Adrenal gland (tissue), 9 donors: ENCODE measurements at regions not wholly inside any gene's neighbourhood (a gene's known extent, or its start where the extent isn't known, plus 50 kb on each side); places are given as distances from the start of the nearest gene placed in this dataset.

Source experiments
- DNase-seq, 7 donors: peaks; one replicate each; pipeline ENCODE4 v3.0.0-alpha.2; 2019 to 2020
- H3K27ac ChIP-seq, 5 donors: fragments of 200-600 bp; sonication (generic) in 4 of 5; 1 replicate in 3 of 5; 2 replicates in 2 of 5; pipeline versions ENCODE4 v1.5.1 to v1.8.0; 2016 to 2020; ENCODE audit warnings: mild to moderate bottlenecking in 1 of 5
- H3K27me3 ChIP-seq: fragments of 200-600 bp; 2 replicates; pipeline ENCODE4 v1.8.0; 2021
- H3K36me3 ChIP-seq, 2 donors: fragments of 200-600 bp; replicated peaks in 1 of 2; 1 replicate in 1 of 2; 2 replicates in 1 of 2; pipeline versions ENCODE4 v1.5.1 to v1.8.0; 2018 to 2022
- H3K4me1 ChIP-seq, 2 donors: fragments of 200-600 bp; replicated peaks in 1 of 2; 1 replicate in 1 of 2; 2 replicates in 1 of 2; pipeline versions ENCODE4 v1.5.1 to v1.8.0; 2018 to 2021
- H3K4me3 ChIP-seq, 4 donors: fragments of 200-600 bp; sonication (generic) in 3 of 4; one replicate each; pipeline ENCODE4 v1.5.1; 2016 to 2018
- H3K9me3 ChIP-seq, 3 donors: fragments of 200-600 bp; sonication (generic) in 1 of 3; replicated peaks in 1 of 3; 1 replicate in 2 of 3; 2 replicates in 1 of 3; pipeline versions ENCODE4 v1.5.1 to v1.8.0; 2016 to 2021
- POLR2A ChIP-seq, 2 donors: fragments of 450-650 bp; IDR thresholded peaks; one replicate each; pipeline ENCODE4 v1.6.1; 2017; ENCODE audit warnings: antibody characterized with exemption in 2 of 2, mild to moderate bottlenecking in 2 of 2, moderate library complexity in 1 of 2
- WGBS, 4 donors: extraction: QIAGEN DNeasy Blood & Tissue Kit in 2 of 4; methylation state at CpG; one replicate each; pipeline versions ENCODE4 v1.1.5 to v1.1.7; 2013 to 2017; 5-methylcytosine and 5-hydroxymethylcytosine counted together
- intact Hi-C, 2 donors: fragments of 100-400 bp; cut with DNase I; formaldehyde crosslinking; loops; one replicate each; pipeline versions ENCODE4 v1.14.1 to v1.15.0; 2022 to 2023
- TF ChIP-seq, protein P1 (sequence below), 6 experiments: fragments of 450-650 bp in 4 of 6; fragments of 200-600 bp in 2 of 6; sonication (generic) in 1 of 6; IDR thresholded peaks; 1 replicate in 5 of 6; 2 replicates in 1 of 6; pipeline versions ENCODE4 v1.5.1 to v1.8.0; 2016 to 2021; ENCODE audit warnings: antibody characterized with exemption in 6 of 6, mild to moderate bottlenecking in 2 of 6, moderate library complexity in 1 of 6
- donor health status: healthy with polysubstance abuse.
- donor health status: Bipolar disorder and iron deficiency.
- donor health status: DM: yes; HTN: yes; CAD: no.
- donor health status: DM: no; HTN: no; CAD: no.
- donor health status: DM: no; HTN: no; CAD: no.

DNA sequence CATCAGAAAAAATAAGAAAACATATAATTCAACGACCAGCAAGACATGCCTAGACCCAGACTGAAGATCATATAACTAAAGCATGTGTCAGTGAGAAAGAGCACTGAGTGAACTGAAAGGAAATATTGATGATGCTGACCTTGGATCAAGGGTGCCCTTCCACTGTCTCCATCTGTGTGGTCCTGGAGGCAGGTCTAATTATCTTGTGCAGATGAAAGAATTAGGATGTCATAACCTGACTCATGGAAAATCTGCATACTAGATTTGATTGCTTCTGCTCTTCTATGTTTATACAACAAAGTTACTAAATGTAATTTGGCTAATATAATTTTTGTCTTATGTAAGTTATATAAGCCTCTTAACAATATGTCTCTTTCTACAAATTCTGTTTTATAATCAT is 264.6 kb upstream of the TGFBR2 start:
- no peaks in the 10 kb centered on the region for H3K36me3 ChIP-seq
- intact Hi-C loops = no loop called here
- H3K4me3 ChIP-seq = no peak overlapping the region
- H3K9me3 ChIP-seq = no peaks in the 10 kb centered on the region
- peaks cover 0 to 15% of the 10 kb centered on the region in 2 donors for H3K4me1 ChIP-seq
- 63 to 74% (median 66%) methylated on average over 1 of the region's 1 CpG for WGBS, 4 donors
- TF ChIP-seq POLR2A (IDR thresholded peaks at IDR 0.05) = no peak
- H3K27me3 ChIP-seq = no peaks in the 10 kb centered on the region
- no peak overlapping the region for H3K27ac ChIP-seq
- DNase-seq = no peak

GRCh38 chr3:30342318-30343060 is 263.9 kb upstream of the TGFBR2 start:
- peak; percentile 41 to 73 (median 66) for DNase-seq
- Histone ChIP-seq H3K9me3 (no peaks in the 10 kb centered on the region), H3K27me3 (no peaks in the 10 kb centered on the region), H3K36me3 (no peaks in the 10 kb centered on the region), H3K4me3 (no peak overlapping the region), H3K27ac (peak overlapping the region in 1 of 5 donors; percentile 6), H3K4me1 (peaks cover 0 to 15% of the 10 kb centered on the region in 2 donors)
- intact Hi-C loops = no loop called here
- 41 to 47% (median 46%) methylated on average over 6 of the region's 6 CpGs for WGBS, 4 donors
- TF ChIP-seq POLR2A (IDR thresholded peaks at IDR 0.05) = no peak
- TF ChIP-seq, protein P1, sequence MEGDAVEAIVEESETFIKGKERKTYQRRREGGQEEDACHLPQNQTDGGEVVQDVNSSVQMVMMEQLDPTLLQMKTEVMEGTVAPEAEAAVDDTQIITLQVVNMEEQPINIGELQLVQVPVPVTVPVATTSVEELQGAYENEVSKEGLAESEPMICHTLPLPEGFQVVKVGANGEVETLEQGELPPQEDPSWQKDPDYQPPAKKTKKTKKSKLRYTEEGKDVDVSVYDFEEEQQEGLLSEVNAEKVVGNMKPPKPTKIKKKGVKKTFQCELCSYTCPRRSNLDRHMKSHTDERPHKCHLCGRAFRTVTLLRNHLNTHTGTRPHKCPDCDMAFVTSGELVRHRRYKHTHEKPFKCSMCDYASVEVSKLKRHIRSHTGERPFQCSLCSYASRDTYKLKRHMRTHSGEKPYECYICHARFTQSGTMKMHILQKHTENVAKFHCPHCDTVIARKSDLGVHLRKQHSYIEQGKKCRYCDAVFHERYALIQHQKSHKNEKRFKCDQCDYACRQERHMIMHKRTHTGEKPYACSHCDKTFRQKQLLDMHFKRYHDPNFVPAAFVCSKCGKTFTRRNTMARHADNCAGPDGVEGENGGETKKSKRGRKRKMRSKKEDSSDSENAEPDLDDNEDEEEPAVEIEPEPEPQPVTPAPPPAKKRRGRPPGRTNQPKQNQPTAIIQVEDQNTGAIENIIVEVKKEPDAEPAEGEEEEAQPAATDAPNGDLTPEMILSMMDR (IDR thresholded peaks at IDR 0.05) = no peak

- 71 to 82% (median 74%) methylated on average over 4 of the region's 4 CpGs for WGBS, 4 donors
- intact Hi-C loops = no loop called here
- peak overlapping the region in 1 of 5 donors; percentile 6 for H3K27ac ChIP-seq
These were observed 263.2 kb upstream of the TGFBR2 start for GRCh38 chr3:30343067-30343831.

DNA sequence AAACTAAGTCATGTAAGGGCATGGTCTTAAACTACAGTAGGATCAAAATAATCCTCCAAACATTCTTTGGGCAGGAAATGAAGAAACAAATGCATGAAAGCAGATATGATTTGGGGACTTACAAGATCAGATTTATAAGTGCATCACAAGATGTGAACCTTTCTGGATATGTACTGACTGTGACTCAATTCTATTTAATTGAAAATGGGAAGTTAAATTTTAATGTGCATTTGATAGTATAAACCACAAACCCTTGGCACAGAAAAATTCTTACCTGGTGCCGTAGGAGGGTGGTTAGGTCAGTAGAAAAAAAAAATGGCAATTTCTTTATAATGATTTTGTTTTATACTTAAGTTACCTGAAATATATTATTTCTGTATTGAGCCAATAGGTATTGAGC is 262.5 kb upstream of the TGFBR2 start:
- TF ChIP-seq POLR2A (IDR thresholded peaks at IDR 0.05) = no peak
- TF ChIP-seq, protein P1 (IDR thresholded peaks at IDR 0.05) = no peak
- Histone ChIP-seq H3K4me3 (no peak overlapping the region), H3K36me3 (no peaks in the 10 kb centered on the region), H3K4me1 (peaks cover 0 to 15% of the 10 kb centered on the region in 2 donors), H3K9me3 (no peaks in the 10 kb centered on the region), H3K27ac (no peak overlapping the region), H3K27me3 (no peaks in the 10 kb centered on the region)
- no peak for DNase-seq
- intact Hi-C loops = no loop called here
- WGBS, 4 donors = 91 to 100% (median 95%) methylated on average over 1 of the region's 1 CpG

More at GRCh38 chr3:30343067-30343831, 263.2 kb upstream of the TGFBR2 start:
- no peak for DNase-seq
- no peaks in the 10 kb centered on the region for H3K9me3 ChIP-seq
- peaks cover 0 to 15% of the 10 kb centered on the region in 2 donors for H3K4me1 ChIP-seq
- no peaks in the 10 kb centered on the region for H3K36me3 ChIP-seq
- no peak overlapping the region for H3K4me3 ChIP-seq
- no peaks in the 10 kb centered on the region for H3K27me3 ChIP-seq
- TF ChIP-seq, protein P1 (IDR thresholded peaks at IDR 0.05) = no peak
- TF ChIP-seq POLR2A (IDR thresholded peaks at IDR 0.05) = no peak
